Stimulated activated CD4-positive, alpha-beta T cell treated with anti-CD3 and anti-CD28 coated beads, Interleukin-2, amount 100 ng/mL, for 4 hours (primary cell): ENCODE measurements at regions not wholly inside any gene's neighbourhood (a gene's known extent, or its start where the extent isn't known, plus 50 kb on each side); places are given as distances from the start of the nearest gene placed in this dataset.
"Not testable (repeated sequence)": the region's sequence is repeated elsewhere in the genome, so short reads cannot be mapped to it uniquely, and the experiment has no call there.

Source experiments
- DNase-seq: peaks from one replicate; pipeline ENCODE4 v3.0.0-alpha.2; 2020; ENCODE audit warnings: low read depth

DNA sequence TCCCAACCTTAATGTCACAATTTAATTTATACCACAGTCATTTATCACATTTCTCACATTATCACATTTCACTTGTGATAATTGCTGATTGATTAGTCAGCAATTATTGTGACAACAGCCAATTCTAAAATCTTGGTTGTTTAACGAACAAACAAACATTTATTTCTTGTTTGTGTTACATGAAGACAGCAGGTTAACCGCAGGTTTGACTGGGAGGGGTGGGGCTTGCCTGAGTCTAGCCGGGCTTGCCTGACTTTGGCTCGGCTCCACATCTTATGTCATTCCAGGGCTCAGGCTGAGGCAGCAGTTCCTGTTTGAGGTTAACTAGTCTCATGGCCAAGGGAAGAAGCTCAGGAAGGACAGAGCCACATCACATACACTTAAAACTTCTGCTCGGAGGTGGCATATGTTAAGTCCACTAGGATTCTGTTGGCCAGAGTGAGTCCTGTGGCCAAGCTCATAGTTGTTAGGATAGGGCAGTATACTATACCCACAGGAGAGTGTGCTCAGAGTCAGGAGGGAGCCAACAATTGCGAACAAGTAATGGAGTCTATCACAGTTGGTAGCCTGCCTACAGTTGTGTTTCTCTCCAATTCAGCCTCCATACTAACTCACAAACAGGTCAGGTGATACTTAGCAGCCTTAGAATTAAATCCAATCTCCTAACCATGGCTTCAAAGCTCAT lies 90.0 kb upstream of the IFNGR1 start:
- DNase-seq = no peak

DNA sequence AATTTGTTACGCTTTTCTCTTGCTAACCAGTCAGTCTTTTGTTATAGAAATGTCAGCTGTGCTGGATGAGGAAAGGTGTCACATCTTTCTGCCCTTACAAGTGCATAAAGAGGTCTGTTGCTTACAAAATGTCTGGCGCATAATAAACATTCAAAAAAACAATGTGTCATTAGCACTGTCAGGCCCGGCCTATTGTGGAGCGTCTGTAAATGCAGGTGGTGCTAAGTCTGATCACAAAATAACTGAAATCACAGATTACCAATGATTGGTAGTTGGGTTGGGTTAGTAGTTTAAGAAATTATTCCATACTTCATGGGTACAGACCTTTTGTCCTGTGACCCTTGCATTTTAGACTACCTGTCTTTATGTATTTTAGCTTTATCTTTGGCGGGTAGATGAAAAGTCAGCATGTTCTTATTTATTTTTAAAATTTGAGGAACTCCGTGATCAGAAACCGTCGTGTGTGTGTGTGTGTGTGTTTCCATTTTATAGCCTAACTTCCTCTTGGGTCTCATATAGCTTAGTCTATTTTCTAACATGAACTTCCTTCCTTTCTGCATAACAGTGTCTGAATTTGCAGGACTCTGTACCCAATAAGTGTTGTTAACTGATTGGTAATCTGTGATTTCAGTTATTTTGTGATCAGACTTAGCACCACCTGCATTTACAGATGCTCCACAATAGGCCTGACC lies 88.1 kb upstream of the IFNGR1 start:
- no peak for DNase-seq

DNA sequence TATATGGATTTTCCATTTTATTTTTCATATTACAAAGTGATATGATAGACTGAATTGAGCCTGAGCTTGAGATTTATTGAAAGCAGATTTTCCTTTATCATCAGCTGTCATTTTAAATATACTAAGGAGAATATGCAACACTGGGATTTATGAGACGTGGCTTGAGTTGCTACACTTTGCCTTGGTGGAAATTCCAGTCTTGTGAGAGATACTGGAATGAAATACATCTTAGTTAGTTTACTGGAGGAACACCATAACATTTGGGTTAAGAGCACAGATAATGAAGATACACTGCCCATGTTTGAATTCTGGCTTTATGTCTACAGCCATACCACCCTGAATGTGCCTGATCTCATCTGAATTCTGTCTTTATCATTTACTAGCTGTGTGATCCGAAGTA lies 86.5 kb upstream of the IFNGR1 start:
- no peak for DNase-seq

DNA sequence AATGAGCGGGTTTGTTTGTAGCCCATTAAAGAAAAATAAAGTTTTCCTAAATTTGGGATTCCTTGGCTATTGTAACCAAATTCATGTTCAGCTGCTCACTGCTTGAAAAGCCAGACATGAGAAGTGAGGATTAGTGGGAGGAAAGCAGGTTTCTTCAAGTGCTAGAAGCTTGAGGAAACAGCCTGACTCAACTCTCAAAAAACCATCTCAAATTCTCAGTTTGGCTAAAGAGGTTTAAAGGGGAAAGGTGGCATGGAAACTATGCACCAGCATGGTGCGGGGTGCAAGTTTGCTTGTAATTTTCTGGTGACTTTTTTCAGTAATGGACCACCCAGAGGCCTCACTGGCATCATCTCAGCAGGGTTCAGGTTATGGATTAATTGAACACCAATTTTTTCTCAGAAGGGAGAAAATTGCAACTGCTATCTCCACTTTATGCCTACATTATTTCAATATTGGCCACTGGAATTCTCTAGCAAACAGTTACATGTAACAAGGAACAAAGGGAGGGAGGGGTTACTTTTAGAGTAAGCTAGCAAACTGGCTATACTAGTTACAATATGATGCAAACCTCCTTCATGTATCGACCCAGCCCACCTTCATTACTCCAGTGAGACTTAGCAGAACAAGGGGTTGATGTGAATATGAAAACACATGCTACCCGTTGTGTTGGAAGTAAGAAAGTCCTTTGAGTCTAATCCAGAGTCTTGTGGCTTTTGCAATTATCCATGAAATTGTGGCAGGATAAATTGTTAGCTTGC lies 85.0 kb upstream of the IFNGR1 start:
- no peak for DNase-seq

DNA sequence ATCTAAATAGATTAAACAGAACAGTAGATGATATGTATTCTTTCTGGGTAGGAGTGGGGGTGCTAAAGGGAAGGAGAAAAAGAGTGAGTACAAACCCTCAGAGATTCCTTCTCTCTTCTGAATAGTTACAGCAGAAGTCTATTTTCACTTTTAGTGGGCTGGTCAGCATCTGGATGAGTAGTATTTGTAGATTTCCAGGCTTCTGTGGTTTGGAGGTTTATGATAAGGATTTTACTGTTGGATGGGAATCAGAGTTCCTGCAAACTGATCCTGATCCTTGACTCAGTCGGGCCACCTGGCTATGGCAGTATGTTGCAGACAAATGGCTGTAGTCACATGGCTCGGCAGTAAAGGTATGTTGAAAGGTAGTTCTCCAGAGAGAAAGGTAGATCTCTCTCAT lies 84.3 kb upstream of the IFNGR1 start:
- DNase-seq = no peak

DNA sequence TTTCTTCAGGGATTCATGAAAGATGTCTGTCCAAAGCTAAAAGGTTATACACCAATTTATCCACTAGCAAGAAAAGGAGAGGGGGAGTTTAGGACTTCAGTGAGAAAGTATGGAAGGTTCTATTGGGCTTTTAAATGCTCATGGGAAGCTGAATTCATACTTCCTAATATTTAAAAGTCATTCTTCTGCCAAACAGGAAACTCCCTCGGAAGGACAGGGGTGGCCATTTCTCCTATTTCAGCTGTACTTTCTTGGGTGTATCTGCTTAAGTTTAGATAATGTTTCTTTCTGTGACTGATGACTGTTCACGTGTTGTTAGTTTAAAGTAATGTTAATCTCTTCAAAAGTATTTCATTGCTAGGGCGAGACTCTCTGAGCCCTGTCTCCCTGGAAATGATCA lies 80.5 kb upstream of the IFNGR1 start:
- DNase-seq = no peak

DNA sequence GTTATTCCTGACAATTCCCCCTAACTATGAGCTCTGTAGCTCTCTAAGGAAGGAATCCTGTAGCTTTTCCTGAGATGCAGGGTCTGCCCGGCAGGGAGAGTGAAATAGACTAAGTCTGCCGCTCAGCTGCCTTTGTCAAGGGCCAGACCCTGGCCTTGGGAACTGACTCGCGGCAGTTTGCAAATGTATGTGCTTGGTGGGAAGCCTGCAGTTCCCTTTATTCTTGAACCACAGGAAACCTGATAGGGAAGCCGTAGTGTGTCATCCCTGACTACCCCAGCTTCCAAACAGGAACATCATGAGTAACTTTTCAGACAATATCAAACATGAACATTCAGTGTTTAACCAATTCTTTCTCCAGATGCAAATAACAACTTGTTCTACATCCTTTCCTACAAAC lies 78.7 kb upstream of the IFNGR1 start:
- no peak for DNase-seq

DNA sequence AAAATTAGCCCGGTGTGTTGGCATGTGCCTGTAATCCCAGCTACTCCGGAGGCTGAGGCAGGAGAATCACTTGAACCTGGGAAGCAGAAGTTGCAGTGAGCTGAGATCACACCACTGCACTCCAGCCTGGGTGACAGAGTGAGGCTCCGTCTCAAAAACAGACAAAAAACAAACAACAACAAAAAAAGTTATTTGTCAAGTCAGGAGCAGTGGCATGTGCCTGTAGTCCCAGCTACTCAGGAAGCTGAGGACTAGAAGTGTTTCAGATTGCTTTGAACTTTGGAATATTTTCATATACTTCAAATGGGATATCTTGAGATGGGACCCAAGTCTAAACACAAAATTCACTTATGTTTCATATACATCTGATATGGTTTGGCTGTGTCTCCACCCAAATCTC lies 73.1 kb upstream of the IFNGR1 start:
- not testable (repeated sequence) for DNase-seq

DNA sequence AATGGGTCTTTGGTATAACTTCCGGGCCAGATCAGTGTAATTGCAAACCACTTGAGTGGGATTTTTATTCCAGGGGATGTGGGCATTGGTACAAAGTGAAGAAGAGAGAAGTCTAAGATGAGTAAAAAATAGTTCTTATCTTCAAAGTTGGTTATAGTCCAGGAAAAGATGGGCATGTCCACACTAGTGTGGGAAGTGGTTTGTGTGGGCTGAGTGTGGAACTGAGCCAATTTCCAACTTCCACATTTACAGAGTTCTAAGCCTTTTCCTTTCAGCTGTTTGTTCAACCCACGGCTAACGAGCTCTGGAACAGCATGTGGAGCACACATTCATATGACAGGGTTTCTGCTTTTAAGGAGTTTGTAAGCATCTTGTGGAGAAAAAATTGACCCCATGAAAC lies 72.3 kb upstream of the IFNGR1 start:
- DNase-seq = no peak

DNA sequence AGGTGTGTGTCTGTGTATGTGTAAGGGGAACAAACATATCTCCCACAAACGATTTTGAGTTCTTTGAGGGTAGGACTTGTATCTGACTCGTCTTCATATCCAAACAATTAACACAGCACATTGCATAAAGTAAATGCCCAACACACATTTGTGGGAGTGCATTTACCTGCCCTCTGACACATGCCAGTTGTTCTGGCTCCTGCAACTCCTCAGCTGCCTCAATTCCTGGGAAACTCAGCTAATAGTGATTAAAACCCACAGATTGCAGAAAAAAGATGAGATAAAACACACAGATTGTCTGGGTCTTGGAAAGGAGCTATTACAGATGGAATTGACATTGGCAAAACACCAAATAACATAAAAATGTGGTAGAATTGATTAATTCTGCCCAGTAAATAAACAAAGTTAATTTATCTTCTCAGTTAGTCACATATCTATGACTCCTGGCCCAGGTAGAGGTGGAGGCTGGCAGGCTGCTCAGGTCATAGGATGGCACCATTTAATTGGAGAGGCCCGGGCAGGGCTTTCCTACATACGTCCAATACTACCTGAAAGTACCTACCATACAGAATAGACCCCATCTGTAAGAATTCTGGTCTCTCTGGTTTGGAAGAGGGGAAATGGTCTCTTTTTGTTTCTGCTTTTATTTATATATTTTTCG lies 71.5 kb upstream of the IFNGR1 start:
- no peak for DNase-seq

DNA sequence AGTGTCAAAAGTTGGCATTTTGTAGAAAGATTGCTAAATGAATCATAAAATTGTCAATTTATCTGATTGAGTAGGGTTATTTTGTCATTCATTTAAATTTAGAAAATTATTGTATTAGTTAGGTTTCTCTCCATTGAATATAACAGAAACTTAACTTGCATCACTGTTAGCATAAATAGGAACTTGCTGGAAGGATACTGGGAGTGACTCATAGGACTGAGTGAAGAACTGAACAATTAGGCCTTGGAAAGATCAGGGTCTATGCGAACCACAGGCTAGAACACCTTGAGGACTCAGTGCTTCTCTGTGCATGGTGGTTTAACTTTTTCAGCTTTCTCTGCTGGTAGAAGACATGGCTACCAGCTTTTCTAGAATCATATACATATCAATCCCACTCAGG lies 67.7 kb upstream of the IFNGR1 start:
- DNase-seq = no peak

DNA sequence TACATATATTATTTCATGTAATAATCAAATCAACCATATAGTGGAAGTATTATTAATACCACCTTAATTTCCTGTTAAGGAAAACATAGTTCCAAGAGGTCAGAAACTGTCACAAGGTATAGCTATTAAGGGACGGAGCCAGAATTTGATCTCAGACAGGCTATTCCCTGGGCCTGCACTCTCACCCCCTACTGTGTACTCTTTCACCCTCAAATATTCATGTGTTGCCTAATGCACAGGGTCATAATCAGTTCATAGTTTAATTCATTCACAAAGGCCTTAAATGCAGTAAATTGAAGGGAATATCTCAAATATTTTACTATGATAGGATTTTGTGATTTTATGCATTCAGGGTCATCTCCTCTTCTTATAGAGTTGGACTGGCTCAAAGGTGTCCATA lies 67.2 kb upstream of the IFNGR1 start:
- no peak for DNase-seq

DNA sequence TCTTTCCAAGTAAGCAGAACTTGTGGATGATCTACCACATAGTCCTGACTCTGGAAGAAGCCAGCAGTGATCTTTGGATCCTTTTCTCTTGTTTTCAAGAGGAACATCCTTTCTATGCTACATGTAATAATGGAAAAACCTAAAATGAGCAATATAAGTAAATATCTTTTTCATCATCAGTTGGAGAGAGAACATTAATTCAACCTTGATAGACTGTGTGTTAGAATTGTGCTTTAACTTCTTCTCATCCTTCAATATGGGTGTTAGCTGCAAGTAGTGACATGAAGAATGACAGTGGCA lies 65.6 kb upstream of the IFNGR1 start:
- DNase-seq = no peak

DNA sequence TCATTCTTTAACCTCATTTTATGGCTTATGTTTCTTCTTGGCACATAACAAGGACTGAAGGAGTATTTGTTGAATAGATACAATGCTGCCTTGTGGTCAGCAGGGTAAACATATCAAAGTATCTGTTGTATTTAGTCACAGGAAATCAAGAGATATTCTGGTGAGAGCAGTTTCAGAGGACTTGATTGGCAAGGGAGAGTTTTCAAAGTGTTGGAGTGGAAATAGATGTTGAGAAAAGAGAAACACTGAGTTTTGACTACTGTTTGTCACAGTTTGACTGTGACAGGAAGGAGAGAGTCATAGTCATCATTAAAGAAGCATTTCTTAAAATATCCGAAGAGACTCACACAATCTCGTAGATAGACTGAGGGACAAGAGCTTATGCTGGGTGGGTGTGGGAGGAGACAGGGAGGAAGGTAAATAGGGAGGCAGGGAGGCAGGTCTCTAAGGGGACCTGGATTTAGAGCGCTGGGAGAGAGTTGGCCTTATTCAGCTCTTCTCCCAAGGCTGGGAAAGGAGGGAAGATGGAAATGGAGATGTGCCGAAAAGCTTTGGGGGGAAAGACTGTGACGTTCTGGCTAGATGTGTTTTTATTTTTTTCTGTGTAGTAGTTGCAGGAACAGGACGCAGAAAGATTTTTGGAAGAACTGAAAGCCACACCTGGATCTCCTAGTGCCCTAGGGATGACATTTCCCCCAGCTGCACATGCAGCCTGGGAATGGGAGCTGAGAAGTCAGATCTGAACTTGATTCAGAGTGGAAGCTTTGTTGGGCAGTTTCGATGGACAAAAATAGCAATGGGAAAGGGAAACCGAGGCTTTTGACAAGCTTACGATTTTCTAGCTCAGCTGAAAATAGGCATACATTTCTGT lies 65.0 kb upstream of the IFNGR1 start:
- DNase-seq = no peak

DNA sequence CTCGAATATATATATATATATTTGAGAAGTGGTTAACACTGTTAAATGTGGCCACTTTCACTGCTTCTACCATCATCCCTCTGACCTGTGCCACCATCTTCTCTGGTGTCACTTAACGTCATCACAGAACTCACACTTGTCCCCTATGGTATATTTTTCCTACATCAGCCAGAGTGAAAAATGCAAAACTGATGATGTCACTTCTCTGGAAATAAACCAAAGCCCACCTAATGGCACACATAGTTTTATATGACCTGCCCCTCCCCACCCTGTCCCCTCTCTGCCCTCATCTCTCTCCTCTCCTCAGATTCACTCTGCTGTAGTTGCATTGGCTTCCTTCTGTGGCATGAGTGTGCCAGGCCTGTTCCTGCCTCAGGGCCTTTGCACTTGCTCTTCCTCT lies 63.9 kb upstream of the IFNGR1 start:
- DNase-seq = no peak

DNA sequence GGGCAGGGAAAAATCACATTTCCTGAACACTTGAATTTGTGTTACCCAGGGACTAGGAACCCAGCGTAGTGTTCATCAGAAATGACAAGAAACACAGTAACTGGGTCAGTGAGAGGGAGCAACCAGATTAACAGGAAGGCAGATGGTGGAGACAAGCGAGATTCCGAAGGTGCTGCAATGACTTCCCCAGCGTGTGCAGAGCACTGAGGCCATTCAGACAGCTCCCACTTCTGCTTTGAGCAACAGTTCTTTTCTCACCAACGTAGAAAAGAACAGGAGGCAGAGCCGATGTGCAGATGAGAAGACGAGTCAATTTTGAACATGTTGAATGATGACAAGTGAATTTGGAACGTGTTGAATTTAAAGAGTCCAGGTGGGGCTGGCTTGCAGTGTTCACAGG lies 63.1 kb upstream of the IFNGR1 start:
- DNase-seq = no peak

DNA sequence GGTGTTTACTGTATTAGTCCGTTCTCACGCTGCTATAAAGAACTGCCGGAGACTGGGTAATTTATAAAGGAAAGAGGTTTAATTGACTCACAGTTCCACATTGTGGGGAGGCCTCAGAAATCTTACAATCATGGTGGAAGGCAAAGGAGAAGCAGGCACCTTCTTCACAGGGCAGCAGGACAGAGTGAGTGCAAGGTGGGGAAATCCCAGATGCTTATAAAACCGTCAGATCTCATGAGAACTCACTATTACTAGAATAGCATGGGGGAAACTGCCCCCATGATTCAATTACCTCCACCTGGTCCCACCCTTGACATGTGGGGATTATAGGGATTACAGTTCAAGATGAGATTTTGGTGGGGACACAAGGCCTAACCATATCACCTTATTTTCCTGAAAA lies 60.1 kb upstream of the IFNGR1 start:
- not testable (repeated sequence) for DNase-seq

DNA sequence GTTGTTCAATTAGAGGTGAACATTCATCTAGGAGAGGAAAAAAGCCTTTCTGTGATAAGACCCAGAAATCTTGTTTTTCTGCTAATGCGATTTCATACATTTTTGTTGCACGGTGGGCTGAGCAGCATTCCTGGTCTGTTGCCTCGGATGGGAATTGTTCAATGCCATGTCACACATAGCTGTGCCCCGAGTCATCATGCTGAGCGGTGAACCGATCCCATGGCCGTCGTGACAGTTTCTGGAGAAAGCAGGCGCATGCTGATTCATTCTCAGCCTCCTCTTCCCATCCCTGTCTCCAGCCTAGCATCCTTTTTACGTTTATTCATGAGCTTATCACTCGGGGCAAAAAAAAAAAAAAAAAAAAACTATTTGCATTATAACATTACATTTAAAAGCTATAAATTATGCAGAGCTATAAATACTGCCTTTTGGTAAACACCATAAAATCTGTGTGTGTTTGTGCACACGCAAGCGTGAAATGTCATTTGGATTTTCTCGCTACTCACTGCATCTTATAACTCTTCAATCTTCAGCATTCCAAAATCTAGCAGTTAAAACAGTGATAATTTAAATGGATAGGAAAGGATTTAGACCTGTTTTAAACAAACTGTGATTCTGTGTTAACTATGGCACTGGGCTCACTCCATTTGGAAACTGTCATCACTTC lies 58.9 kb upstream of the IFNGR1 start:
- DNase-seq = no peak

DNA sequence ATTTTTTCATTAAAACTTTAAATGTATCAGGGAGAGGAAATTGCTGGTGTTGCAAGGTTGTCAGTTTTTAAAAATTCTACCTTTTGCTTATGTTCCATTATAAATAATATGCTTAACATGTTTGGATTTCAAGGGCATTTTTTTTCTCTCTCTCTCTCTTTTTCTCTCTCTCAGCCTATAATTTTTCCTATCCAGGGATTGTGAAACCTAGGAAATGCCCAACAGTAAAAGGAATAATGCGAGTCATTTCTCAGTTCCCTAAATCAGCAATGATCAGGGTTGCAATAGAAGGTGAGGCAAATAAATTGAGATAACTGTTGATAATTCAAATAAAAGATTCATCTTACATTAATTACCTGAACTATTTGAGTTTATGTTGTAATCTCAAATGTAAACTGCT lies 53.2 kb upstream of the IFNGR1 start:
- DNase-seq = no peak

DNA sequence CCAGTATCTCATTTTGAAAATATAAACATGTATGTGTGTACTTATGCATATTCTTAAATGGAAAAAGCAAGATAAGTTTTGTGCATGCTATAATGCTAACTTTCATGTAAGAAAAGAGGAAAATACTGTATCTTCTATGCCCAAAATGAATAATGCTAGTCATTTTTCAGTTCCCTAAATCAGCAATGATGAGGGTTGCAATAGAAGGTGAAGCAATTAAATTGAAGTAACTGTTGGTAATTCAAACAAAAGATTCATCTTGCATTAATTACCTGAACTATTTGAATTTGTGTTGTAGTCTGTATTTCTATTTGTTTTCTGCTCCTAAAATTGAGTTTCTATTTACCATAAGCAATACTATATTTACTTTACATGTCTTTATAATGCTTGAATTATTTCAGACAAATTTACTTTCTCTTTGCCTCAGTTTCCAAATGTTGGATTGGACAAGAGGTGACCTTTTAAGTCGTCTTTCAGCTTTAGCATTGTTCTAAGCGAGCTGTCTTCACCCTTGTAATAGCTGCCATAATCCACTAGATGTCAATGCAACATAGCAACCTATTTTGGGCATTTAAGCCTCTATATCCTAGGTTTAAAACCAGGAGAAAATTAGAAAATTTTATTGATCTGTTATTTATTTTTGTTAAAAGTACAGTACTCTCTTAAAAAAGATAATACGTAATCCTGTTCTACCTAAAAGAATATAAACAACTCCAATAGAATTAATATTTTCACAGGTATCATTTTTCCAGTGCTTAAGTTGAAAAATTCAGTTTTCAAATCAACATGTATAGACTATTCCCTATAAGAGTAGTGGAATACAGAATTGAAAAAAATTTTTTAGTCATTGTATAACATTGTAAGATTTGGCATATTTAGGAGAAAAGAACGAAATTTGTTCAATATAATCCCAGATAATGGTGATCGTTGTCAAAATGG lies 52.3 kb upstream of the IFNGR1 start:
- no peak for DNase-seq
